ENCODE measurements at regions not wholly inside any gene's neighbourhood (a gene's known extent, or its start where the extent isn't known, plus 50 kb on each side); places are given as distances from the start of the nearest gene placed in this dataset.

DNA sequence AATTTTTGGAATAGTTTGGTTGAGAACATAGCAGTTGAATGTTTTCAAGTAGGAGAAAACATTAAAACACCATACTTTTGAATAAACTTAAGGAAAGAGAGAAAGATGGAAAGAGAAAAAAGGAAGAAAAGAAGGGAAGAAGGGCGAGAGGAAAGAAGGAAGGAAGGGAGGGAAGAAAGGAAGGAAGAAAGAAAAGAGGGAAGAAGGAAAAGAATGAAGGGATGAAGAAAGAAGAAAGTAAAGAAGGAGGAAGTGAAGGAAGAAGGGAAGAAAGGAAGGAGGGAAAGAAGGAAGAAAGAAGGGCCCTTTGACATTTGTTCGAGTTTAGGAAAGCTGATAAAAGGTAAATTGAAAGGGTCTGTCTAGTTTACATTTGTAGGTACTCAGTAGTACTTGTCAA lies 482.7 kb downstream of the SIPA1L2 start:
- H3F3A ChIP-seq (ENCODE audit: control insufficient read depth, insufficient read depth): no peaks in the 10 kb centered on the region
- H3K4me3 ChIP-seq (ENCODE audit: low read length): no peak overlapping the region
- H3K79me2 ChIP-seq (ENCODE audit: control insufficient read depth, low read length): no peaks in the 10 kb centered on the region
- H3K4me1 ChIP-seq (ENCODE audit: control insufficient read depth, low read length): no peaks in the 10 kb centered on the region
- H4K20me1 ChIP-seq (ENCODE audit: control insufficient read depth, insufficient read depth, low read depth, low read length): no peaks in the 10 kb centered on the region
- no peaks in the 10 kb centered on the region for H3K9me3 ChIP-seq (ENCODE audit: control insufficient read depth, insufficient read depth, low read length)
- no peak for TF ChIP-seq EZH2phosphoT487 (IDR thresholded peaks at IDR 0.05; ENCODE audit: borderline replicate concordance, low read length)
- no peak for TF ChIP-seq CTCF (IDR thresholded peaks at IDR 0.05; ENCODE audit: low read depth, low read length, poor library complexity, severe bottlenecking)
- no peak overlapping the region for H3K4me2 ChIP-seq (ENCODE audit: low read length)
- no peaks in the 10 kb centered on the region for H3K9me2 ChIP-seq (replicated peaks; ENCODE audit: control insufficient read depth, low read length)
- no peak overlapping the region for H3K27ac ChIP-seq (ENCODE audit: low read depth, low read length)
- no peaks in the 10 kb centered on the region for H3K36me3 ChIP-seq (ENCODE audit: control insufficient read depth, low read length)
- H3K27me3 ChIP-seq (ENCODE audit: control insufficient read depth, low read length): no peaks in the 10 kb centered on the region

DNA sequence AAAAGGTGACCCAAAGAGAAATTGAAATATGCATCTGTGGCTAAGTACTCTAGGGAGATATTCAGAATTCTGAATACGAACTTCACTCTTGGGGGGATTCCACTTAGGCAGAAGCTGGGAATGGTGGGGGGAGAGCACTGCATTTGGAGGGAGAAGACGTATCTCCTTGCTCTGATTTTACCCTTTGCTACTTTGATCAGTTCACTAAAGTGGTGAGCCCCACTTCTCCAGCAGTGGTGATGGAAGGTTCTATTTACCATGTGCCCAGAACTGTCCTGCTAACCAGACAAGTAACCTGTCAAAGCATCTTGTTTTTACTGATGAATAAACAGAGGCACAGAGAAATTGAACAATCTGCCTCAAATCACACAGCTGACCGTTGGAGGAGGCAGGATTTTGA lies 483.4 kb downstream of the SIPA1L2 start:
- Histone ChIP-seq H3K4me3 (ENCODE audit: low read length) (no peak overlapping the region), H3K4me2 (ENCODE audit: low read length) (no peak overlapping the region), H4K20me1 (ENCODE audit: control insufficient read depth, insufficient read depth, low read depth, low read length) (no peaks in the 10 kb centered on the region), H3K4me1 (ENCODE audit: control insufficient read depth, low read length) (no peaks in the 10 kb centered on the region), H3K9me3 (ENCODE audit: control insufficient read depth, insufficient read depth, low read length) (no peaks in the 10 kb centered on the region), H3K9me2 (replicated peaks; ENCODE audit: control insufficient read depth, low read length) (no peaks in the 10 kb centered on the region), H3K79me2 (ENCODE audit: control insufficient read depth, low read length) (no peaks in the 10 kb centered on the region), H3K27ac (ENCODE audit: low read depth, low read length) (no peak overlapping the region), H3K36me3 (ENCODE audit: control insufficient read depth, low read length) (no peaks in the 10 kb centered on the region), H3F3A (ENCODE audit: control insufficient read depth, insufficient read depth) (no peaks in the 10 kb centered on the region), H3K27me3 (ENCODE audit: control insufficient read depth, low read length) (no peaks in the 10 kb centered on the region)
- TF ChIP-seq CTCF (IDR thresholded peaks at IDR 0.05; ENCODE audit: low read depth, low read length, poor library complexity, severe bottlenecking): no peak
- TF ChIP-seq EZH2phosphoT487 (IDR thresholded peaks at IDR 0.05; ENCODE audit: borderline replicate concordance, low read length): no peak

DNA sequence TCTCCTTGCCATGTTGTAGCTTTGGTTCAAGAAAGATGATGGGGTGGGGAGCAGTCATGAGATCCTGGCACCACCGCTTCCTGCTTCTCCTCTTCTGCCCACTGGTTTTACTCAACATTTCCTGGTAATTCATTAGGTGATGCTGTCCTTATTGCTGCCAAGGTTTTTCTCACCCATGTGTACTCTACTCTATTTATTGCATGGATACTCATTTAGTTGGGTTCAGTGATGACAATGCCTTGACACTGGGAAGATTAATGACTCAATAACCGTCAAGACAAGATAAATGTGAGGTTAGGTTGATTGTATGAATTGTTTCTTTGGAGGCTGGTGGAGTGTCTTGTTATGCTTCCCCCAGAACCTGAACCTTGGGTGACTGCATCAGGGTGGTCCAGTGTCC lies 484.2 kb downstream of the SIPA1L2 start:
- no peaks in the 10 kb centered on the region for H3K79me2 ChIP-seq (ENCODE audit: control insufficient read depth, low read length)
- H3K4me2 ChIP-seq (ENCODE audit: low read length): no peak overlapping the region
- H4K20me1 ChIP-seq (ENCODE audit: control insufficient read depth, insufficient read depth, low read depth, low read length): no peaks in the 10 kb centered on the region
- H3K9me2 ChIP-seq (replicated peaks; ENCODE audit: control insufficient read depth, low read length): no peaks in the 10 kb centered on the region
- no peak overlapping the region for H3K4me3 ChIP-seq (ENCODE audit: low read length)
- H3K27ac ChIP-seq (ENCODE audit: low read depth, low read length): no peak overlapping the region
- H3F3A ChIP-seq (ENCODE audit: control insufficient read depth, insufficient read depth): no peaks in the 10 kb centered on the region
- no peaks in the 10 kb centered on the region for H3K4me1 ChIP-seq (ENCODE audit: control insufficient read depth, low read length)
- TF ChIP-seq CTCF (IDR thresholded peaks at IDR 0.05; ENCODE audit: low read depth, low read length, poor library complexity, severe bottlenecking) (no peak), EZH2phosphoT487 (IDR thresholded peaks at IDR 0.05; ENCODE audit: borderline replicate concordance, low read length) (no peak)
- no peaks in the 10 kb centered on the region for H3K36me3 ChIP-seq (ENCODE audit: control insufficient read depth, low read length)
- H3K9me3 ChIP-seq (ENCODE audit: control insufficient read depth, insufficient read depth, low read length): no peaks in the 10 kb centered on the region
- H3K27me3 ChIP-seq (ENCODE audit: control insufficient read depth, low read length): no peaks in the 10 kb centered on the region

All from DOHH2 (cell line).